ENCODE measurements at regions not wholly inside any gene's neighbourhood (a gene's known extent, or its start where the extent isn't known, plus 50 kb on each side); places are given as distances from the start of the nearest gene placed in this dataset.

DNA sequence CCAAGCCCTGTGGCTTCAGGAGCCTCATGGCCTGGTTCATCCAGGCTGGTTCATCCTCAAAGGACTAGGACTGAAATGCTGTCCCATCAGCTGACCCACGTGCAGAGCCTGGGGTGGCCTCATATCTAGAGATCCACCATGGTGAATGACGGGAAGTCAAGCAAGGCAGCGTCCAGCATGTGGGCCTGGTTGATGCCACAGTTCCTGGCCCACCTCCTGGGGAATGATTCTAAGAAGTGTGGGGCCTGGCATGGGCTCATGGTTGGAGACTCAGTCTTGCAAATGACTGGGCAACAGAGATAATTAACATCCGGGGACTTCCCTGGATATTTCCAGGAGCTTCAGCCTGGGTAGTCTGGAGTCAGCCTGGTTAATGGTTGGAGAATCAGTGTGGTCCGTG lies 302.4 kb upstream of the SFSWAP start:
- TF ChIP-seq MAFK (IDR thresholded peaks at IDR 0.05; ENCODE audit: low read depth, low read length): no peak
- no peak for TF ChIP-seq NFE2L2 (IDR thresholded peaks at IDR 0.05; ENCODE audit: low read depth, low read length)
- no peak for TF ChIP-seq MAZ (IDR thresholded peaks at IDR 0.05; ENCODE audit: borderline replicate concordance, low read depth, low read length)
- TF ChIP-seq FOS (IDR thresholded peaks at IDR 0.05; ENCODE audit: low read depth, low read length): no peak
- TF ChIP-seq, protein P1, sequence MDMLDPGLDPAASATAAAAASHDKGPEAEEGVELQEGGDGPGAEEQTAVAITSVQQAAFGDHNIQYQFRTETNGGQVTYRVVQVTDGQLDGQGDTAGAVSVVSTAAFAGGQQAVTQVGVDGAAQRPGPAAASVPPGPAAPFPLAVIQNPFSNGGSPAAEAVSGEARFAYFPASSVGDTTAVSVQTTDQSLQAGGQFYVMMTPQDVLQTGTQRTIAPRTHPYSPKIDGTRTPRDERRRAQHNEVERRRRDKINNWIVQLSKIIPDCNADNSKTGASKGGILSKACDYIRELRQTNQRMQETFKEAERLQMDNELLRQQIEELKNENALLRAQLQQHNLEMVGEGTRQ (IDR thresholded peaks at IDR 0.05; ENCODE audit: low read depth, low read length): no peak
- TF ChIP-seq CTCF (conservative IDR thresholded peaks at IDR 0.05; ENCODE audit: low read depth, low read length): no peak
- no peak for TF ChIP-seq RCOR1 (IDR thresholded peaks at IDR 0.05; ENCODE audit: insufficient replicate concordance, low read length)
- TF ChIP-seq RFX5 (IDR thresholded peaks at IDR 0.05; ENCODE audit: low read depth, low read length): no peak
- TF ChIP-seq MXI1 (IDR thresholded peaks at IDR 0.05; ENCODE audit: borderline replicate concordance, low read depth, low read length): no peak
- TF ChIP-seq BHLHE40 (IDR thresholded peaks at IDR 0.05; ENCODE audit: low read depth, low read length): no peak
- TF ChIP-seq SMC3 (IDR thresholded peaks at IDR 0.05; ENCODE audit: low read depth, low read length): no peak
- TF ChIP-seq, protein P2, sequence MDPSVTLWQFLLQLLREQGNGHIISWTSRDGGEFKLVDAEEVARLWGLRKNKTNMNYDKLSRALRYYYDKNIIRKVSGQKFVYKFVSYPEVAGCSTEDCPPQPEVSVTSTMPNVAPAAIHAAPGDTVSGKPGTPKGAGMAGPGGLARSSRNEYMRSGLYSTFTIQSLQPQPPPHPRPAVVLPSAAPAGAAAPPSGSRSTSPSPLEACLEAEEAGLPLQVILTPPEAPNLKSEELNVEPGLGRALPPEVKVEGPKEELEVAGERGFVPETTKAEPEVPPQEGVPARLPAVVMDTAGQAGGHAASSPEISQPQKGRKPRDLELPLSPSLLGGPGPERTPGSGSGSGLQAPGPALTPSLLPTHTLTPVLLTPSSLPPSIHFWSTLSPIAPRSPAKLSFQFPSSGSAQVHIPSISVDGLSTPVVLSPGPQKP (IDR thresholded peaks at IDR 0.05; ENCODE audit: borderline replicate concordance, low read depth, low read length): no peak
- TF ChIP-seq POLR2A (IDR thresholded peaks at IDR 0.05; ENCODE audit: low read depth, low read length): no peak
- no peak for TF ChIP-seq RAD21 (IDR thresholded peaks at IDR 0.05; ENCODE audit: low read length)
- TF ChIP-seq CHD1 (IDR thresholded peaks at IDR 0.05; ENCODE audit: low read depth, low read length): no peak
- no peak for TF ChIP-seq CEBPB (IDR thresholded peaks at IDR 0.05; ENCODE audit: low read depth, low read length)
- H2BK5ac ChIP-seq (ENCODE audit: low read depth, low read length, poor library complexity, severe bottlenecking): no peak overlapping the region
- POLR2A ChIA-PET (ENCODE audit: unreplicated experiment): no interaction called here
- no peak overlapping the region for H3K14ac ChIP-seq (replicated peaks; ENCODE audit: low read depth, low read length)
- CTCF ChIA-PET: no interaction called here
- H4K8ac ChIP-seq (ENCODE audit: low read depth in 2 of 2, low read length in 2 of 2): no peak overlapping the region
- no peaks in the 10 kb centered on the region for H3K9me1 ChIP-seq (ENCODE audit: insufficient read depth, low read length)
- H3K9ac ChIP-seq (ENCODE audit: low read depth, low read length): no peak overlapping the region
- no peak overlapping the region for H2AK9ac ChIP-seq (replicated peaks; ENCODE audit: low read depth, low read length, poor library complexity)
- H3K27me3 ChIP-seq (ENCODE audit: control insufficient read depth, insufficient read depth, low read length): no peaks in the 10 kb centered on the region
- no peak overlapping the region for H2BK120ac ChIP-seq (ENCODE audit: low read depth, low read length)
- no peak overlapping the region for H3K23ac ChIP-seq (ENCODE audit: low read depth, low read length)
- H4K91ac ChIP-seq (ENCODE audit: insufficient read depth, low read depth, low read length): no peak overlapping the region
- WGBS, 2 experiments (ENCODE audit: extremely low coverage in 2 of 2, insufficient read length in 1 of 2): 100% methylated on average over 1 of the region's 5 CpGs; no CpG with 5 or more reads in 1 of the 2 experiments
- dilution Hi-C loops (cut with HindIII; ENCODE audit: low sequenced_read_pairs, unreplicated experiment): no loop called here
- no peak overlapping the region for H2AK5ac ChIP-seq (ENCODE audit: low read depth, low read length)
- H3K36me3 ChIP-seq (ENCODE audit: control insufficient read depth, insufficient read depth, low read length): no peaks in the 10 kb centered on the region
- no peak overlapping the region for H4K5ac ChIP-seq (ENCODE audit: low read depth, low read length)
- H3K27ac ChIP-seq (ENCODE audit: insufficient read depth, low read length): no peak overlapping the region
- H3K9me3 ChIP-seq (ENCODE audit: control insufficient read depth, insufficient read depth, low read length): peaks cover 46% of the 10 kb centered on the region
- H3K79me1 ChIP-seq (ENCODE audit: low read depth in 1 of 2, low read length in 2 of 2): no peaks in the 10 kb centered on the region
- ATAC-seq (ENCODE audit: low read depth) (no peak), DNase-seq (no peak)
- no peak overlapping the region for H3K4me2 ChIP-seq (ENCODE audit: low read depth, low read length)
- intact Hi-C loops (cut with micrococcal nuclease): no loop called here
- no peak overlapping the region for H2BK15ac ChIP-seq (ENCODE audit: low read depth, low read length)
- H2AFZ ChIP-seq (replicated peaks; ENCODE audit: low read length, poor library complexity): no peak overlapping the region
- no peak overlapping the region for H3K4me3 ChIP-seq (ENCODE audit: insufficient read depth, low read depth, low read length)
- no peaks in the 10 kb centered on the region for H4K20me1 ChIP-seq (ENCODE audit: insufficient read depth, low read length)
- H3K56ac ChIP-seq (ENCODE audit: extremely low read depth, insufficient read depth, low read length): no peak overlapping the region
- in situ Hi-C loops (cut with MboI; ENCODE audit: low sequenced_read_pairs): no loop called here
- H3K4me1 ChIP-seq (ENCODE audit: control insufficient read depth, insufficient read depth, low read length): no peaks in the 10 kb centered on the region
- no peak overlapping the region for H3K18ac ChIP-seq (ENCODE audit: low read depth, low read length)
- H3K4ac ChIP-seq (ENCODE audit: low read depth, low read length): no peak overlapping the region
- no TSS peak for BruUV-seq (replicated peaks)
- H2BK20ac ChIP-seq (ENCODE audit: low read depth, low read length): no peak overlapping the region

Measured in IMR-90 (cell line).